HEK293 (cell line): ENCODE measurements at regions not wholly inside any gene's neighbourhood (a gene's known extent, or its start where the extent isn't known, plus 50 kb on each side); places are given as distances from the start of the nearest gene placed in this dataset.

Source experiments
- CTCF ChIP-seq: fragments of 450-650 bp; formaldehyde crosslinking; IDR thresholded peaks from 2 replicates; pipeline ENCODE4 v1.5.1; 2016; ENCODE audit warnings: missing biosample characterization, missing genetic modification characterization
- KLF10 ChIP-seq: fragments of 450-650 bp; IDR thresholded peaks from 2 replicates; pipeline ENCODE4 v1.5.1; 2018; ENCODE audit warnings: missing biosample characterization, mild to moderate bottlenecking, missing genetic modification characterization
- RBAK ChIP-seq: fragments of 450-650 bp; formaldehyde crosslinking; IDR thresholded peaks from 2 replicates; pipeline ENCODE4 v1.5.1; 2016; ENCODE audit warnings: missing biosample characterization, missing genetic modification characterization
- REST ChIP-seq: fragments of 450-650 bp; formaldehyde crosslinking; IDR thresholded peaks from 2 replicates; pipeline ENCODE4 v1.5.1; 2016; ENCODE audit warnings: missing biosample characterization, missing genetic modification characterization
- ZNF24 ChIP-seq: fragments of 450-650 bp; formaldehyde crosslinking; IDR thresholded peaks from 2 replicates; pipeline ENCODE4 v1.5.1; 2016; ENCODE audit warnings: missing biosample characterization, missing genetic modification characterization
- ZNF248 ChIP-seq: fragments of 450-650 bp; formaldehyde crosslinking; IDR thresholded peaks from 2 replicates; pipeline ENCODE4 v1.5.1; 2017; ENCODE audit warnings: missing biosample characterization, missing genetic modification characterization
- ZNF274 ChIP-seq, 2 experiments: fragments of 200-500 bp in 1 of 2; fragments of 450-650 bp in 1 of 2; sonication (Bioruptor generic) in 1 of 2; formaldehyde crosslinking in 1 of 2; IDR thresholded peaks; 2 replicates each; pipeline versions ENCODE4 v1.5.1 to v1.6.1; 2014 to 2016; ENCODE audit warnings: borderline replicate concordance in 1 of 2, inconsistent platforms in 1 of 2, low read length in 1 of 2, missing biosample characterization in 1 of 2, missing genetic modification characterization in 1 of 2
- ZNF302 ChIP-seq: fragments of 450-650 bp; formaldehyde crosslinking; IDR thresholded peaks from 2 replicates; pipeline ENCODE4 v1.5.1; 2016; ENCODE audit warnings: missing biosample characterization, missing genetic modification characterization, low read depth
- ZNF341 ChIP-seq: fragments of 450-650 bp; formaldehyde crosslinking; IDR thresholded peaks from 2 replicates; pipeline ENCODE4; 2016; ENCODE audit warnings: low read depth, missing biosample characterization, missing genetic modification characterization
- ZNF549 ChIP-seq: fragments of 450-650 bp; IDR thresholded peaks from 2 replicates; pipeline ENCODE4 v1.5.1; 2018; ENCODE audit warnings: missing biosample characterization, missing genetic modification characterization, mild to moderate bottlenecking, inconsistent platforms, moderate library complexity
- ZNF555 ChIP-seq: fragments of 450-650 bp; formaldehyde crosslinking; conservative IDR thresholded peaks from 2 replicates; pipeline ENCODE4 v1.5.1; 2017; ENCODE audit warnings: missing biosample characterization, mild to moderate bottlenecking, missing genetic modification characterization, inconsistent platforms
- ZNF561 ChIP-seq: fragments of 450-650 bp; IDR thresholded peaks from 2 replicates; pipeline ENCODE4 v1.5.1; 2018; ENCODE audit warnings: missing biosample characterization, missing genetic modification characterization, borderline replicate concordance
- TF ChIP-seq, protein P1 (sequence below): fragments of 450-650 bp; formaldehyde crosslinking; IDR thresholded peaks from 2 replicates; pipeline ENCODE4 v1.5.1; 2016; ENCODE audit warnings: missing biosample characterization, missing genetic modification characterization
- TF ChIP-seq, protein P2 (sequence below): fragments of 450-650 bp; formaldehyde crosslinking; IDR thresholded peaks from 2 replicates; pipeline ENCODE4 v1.5.1; 2016; ENCODE audit warnings: missing biosample characterization, missing genetic modification characterization

DNA sequence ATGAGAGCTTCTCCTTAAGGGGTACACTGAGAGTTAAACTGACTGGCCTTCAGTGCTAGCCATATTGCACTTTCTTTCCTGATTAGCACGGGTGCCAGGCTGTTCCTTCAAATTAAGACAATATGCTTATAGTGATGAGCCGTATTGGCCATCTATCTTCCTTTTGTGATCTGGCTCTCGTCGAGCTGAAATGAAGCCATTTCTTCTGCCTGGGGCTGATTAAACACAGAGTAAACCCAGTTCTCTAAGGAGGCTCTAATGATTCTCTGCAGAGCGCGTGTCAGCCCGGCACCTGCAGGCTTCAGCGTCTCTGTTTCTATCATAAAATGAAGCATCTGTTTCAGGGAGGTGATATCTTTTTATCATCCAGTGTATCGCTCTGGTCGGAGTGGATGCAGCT, 107.5 kb upstream of the NR2F2 start:
- TF ChIP-seq ZNF341: no peak
- TF ChIP-seq, protein P1, sequence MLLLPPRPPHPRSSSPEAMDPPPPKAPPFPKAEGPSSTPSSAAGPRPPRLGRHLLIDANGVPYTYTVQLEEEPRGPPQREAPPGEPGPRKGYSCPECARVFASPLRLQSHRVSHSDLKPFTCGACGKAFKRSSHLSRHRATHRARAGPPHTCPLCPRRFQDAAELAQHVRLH (tag by site-specific recombination): no peak
- TF ChIP-seq ZNF555: no peak
- TF ChIP-seq ZNF24: no peak
- no peak for TF ChIP-seq REST (tag by site-specific recombination)
- TF ChIP-seq ZNF302: no peak
- no peak for TF ChIP-seq CTCF (tag by site-specific recombination)
- TF ChIP-seq ZNF248 (tag by site-specific recombination): no peak
- TF ChIP-seq ZNF561: no peak
- no peak for TF ChIP-seq RBAK (tag by site-specific recombination)
- TF ChIP-seq KLF10 (tag by site-specific recombination): no peak
- TF ChIP-seq, protein P2, sequence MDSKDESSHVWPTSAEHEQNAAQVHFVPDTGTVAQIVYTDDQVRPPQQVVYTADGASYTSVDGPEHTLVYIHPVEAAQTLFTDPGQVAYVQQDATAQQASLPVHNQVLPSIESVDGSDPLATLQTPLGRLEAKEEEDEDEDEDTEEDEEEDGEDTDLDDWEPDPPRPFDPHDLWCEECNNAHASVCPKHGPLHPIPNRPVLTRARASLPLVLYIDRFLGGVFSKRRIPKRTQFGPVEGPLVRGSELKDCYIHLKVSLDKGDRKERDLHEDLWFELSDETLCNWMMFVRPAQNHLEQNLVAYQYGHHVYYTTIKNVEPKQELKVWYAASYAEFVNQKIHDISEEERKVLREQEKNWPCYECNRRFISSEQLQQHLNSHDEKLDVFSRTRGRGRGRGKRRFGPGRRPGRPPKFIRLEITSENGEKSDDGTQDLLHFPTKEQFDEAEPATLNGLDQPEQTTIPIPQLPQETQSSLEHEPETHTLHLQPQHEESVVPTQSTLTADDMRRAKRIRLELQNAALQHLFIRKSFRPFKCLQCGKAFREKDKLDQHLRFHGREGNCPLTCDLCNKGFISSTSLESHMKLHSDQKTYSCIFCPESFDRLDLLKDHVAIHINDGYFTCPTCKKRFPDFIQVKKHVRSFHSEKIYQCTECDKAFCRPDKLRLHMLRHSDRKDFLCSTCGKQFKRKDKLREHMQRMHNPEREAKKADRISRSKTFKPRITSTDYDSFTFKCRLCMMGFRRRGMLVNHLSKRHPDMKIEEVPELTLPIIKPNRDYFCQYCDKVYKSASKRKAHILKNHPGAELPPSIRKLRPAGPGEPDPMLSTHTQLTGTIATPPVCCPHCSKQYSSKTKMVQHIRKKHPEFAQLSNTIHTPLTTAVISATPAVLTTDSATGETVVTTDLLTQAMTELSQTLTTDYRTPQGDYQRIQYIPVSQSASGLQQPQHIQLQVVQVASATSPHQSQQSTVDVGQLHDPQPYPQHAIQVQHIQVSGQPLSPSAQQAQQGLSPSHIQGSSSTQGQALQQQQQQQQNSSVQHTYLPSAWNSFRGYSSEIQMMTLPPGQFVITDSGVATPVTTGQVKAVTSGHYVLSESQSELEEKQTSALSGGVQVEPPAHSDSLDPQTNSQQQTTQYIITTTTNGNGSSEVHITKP: no peak
- no peak for TF ChIP-seq ZNF549 (tag by site-specific recombination)
- no peak for TF ChIP-seq ZNF274 (IDR thresholded peaks at IDR 0.05; ENCODE audit: low read length)
- TF ChIP-seq ZNF274 (tag by site-specific recombination; IDR thresholded peaks at IDR 0.05; ENCODE audit: borderline replicate concordance): no peak
